Heart left ventricle (tissue), 13 donors: ENCODE measurements at regions not wholly inside any gene's neighbourhood (a gene's known extent, or its start where the extent isn't known, plus 50 kb on each side); places are given as distances from the start of the nearest gene placed in this dataset.

Experiments
- CTCF ChIP-seq, 12 donors: fragments of 200-600 bp; sonication (generic) in 4 of 12; IDR thresholded peaks; one replicate each; pipeline versions ENCODE4 v1.5.0 to v1.8.0; 2018 to 2022; ENCODE audit warnings: antibody characterized with exemption in 12 of 12, mild to moderate bottlenecking in 5 of 12
- POLR2A ChIP-seq, 2 donors: fragments of 450-650 bp; IDR thresholded peaks; one replicate each; pipeline ENCODE4 v1.6.1; 2017; ENCODE audit warnings: antibody characterized with exemption in 2 of 2, mild to moderate bottlenecking in 2 of 2, moderate library complexity in 2 of 2
- donor health status: ischemic (EF 13 %, LVEDD 7.1; RV severe dilation, severe dysfunction).
- donor health status: DM: no; HTN: yes; CAD: no.
- donor health status: DM: no; HTN: no; CAD: no.
- donor health status: ischemic (EF 25% LVEDD 6.9; RV normal size, moderate dysfunction).
- donor health status: ischemic (EF 25% LVEDD 5.7; RV mildly dilated, moderate dysfunction).
- donor health status: ischemic (EF 35%, LVEDD 5.7; RV mildly dilated, moderate dysfunction).
- donor health status: nonischemic (EF 11% LVEDD 7.7; RV severe dilation, severe dysfunction).
- donor health status: DM: yes; HTN: yes; CAD: no.
- donor health status: PGD.
- donor health status: ischemic (EF 29% LVEDD 5.4; RV normal size, mild dysfunction).
- donor health status: nonischemic (EF 23%, LVEDD 6.1; RV moderate dilation, normal function).

- TF ChIP-seq CTCF (IDR thresholded peaks at IDR 0.05) (no peak), POLR2A (IDR thresholded peaks at IDR 0.05) (no peak)
Measured at GRCh38 chr3:109559389-109559788, 222.0 kb upstream of the DPPA4 start.
